HG03521 (cell line): ENCODE measurements at regions not wholly inside any gene's neighbourhood (a gene's known extent, or its start where the extent isn't known, plus 50 kb on each side); places are given as distances from the start of the nearest gene placed in this dataset.

ENCODE experiments used
- ATAC-seq: cut with Tn5 transposase; IDR thresholded peaks from one replicate; pipeline ENCODE4 v1.9.1; 2021; ENCODE audit warnings: mild to moderate bottlenecking, moderate library complexity; ENCODE audit not compliant: unreplicated experiment

- peak; percentile 82 for ATAC-seq
These were observed 688.6 kb upstream of the ADGRL4 start for GRCh38 chr1:79695138-79695537.

GRCh38 chr1:79694241-79694640 lies 687.7 kb upstream of the ADGRL4 start:
- no peak for ATAC-seq

DNA sequence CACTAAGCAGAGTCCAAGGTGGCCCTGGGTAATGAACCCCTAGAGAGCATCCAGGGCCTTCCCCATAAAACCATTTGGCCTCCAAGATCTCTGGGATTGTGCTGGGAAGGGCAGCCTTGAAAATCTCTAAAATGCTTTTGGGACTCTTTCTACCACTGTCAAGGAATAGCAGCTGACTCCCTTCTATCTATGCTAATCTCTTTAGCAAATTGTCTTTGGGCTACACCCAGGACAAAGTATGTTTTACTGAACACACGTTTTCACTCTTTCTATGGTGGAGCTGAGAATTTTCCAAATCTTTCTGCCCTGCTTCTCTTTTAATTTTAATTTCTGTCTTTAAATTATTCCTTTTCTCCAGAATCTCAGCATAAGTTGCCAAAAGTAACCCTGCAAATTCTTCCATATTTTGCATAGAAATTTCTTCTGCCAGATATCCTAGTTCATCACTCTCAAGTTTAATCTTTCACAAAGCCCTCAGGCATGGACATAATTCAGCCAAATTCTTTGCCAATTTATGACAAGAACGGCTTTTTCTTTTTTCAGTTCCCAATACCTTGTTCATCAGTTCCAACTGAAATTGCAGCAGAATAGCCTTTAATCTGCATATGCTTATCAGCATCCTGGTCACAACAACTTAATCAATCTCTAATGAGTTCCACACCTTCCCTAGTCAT lies 687.0 kb upstream of the ADGRL4 start:
- no peak for ATAC-seq

DNA sequence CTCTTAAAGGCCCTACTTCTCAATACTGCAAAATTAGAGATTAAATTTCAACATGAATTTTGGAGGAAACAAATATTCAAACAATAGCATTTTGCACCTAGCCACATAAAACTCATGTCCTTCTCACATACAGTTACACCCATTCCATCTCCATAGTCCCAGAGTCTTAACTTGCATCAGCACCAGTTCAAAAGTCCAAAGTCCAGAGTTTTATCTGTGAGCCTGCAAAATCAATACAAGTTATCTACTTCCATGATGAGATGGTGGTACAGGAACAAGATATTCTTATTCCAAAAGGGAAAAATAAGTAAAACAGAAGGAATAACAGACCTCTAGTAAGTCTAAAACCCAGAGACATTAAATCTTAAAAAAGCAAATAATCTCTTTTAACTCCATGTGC lies 686.0 kb upstream of the ADGRL4 start:
- no peak for ATAC-seq

- ATAC-seq, result no peak
These were observed 682.4 kb upstream of the ADGRL4 start for GRCh38 chr1:79688932-79689331.

DNA sequence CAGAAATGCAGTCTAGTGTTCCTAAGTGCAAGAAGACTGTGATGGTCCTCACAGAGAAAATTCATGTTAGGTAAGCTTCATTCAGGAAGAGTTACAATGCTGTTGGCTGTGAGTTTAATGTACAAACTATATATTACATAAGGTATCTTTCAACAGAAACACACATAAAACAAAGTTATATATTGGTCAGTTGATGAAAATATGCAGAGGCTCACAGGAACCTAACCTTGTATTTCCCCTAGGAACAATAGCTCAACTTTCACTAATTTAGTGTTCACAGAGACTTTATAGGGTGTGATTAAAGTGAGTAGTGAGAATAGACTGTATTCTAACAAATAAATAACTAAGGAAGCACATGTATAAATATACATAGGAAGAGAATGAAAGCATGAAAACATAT lies 676.9 kb upstream of the ADGRL4 start:
- no peak for ATAC-seq

DNA sequence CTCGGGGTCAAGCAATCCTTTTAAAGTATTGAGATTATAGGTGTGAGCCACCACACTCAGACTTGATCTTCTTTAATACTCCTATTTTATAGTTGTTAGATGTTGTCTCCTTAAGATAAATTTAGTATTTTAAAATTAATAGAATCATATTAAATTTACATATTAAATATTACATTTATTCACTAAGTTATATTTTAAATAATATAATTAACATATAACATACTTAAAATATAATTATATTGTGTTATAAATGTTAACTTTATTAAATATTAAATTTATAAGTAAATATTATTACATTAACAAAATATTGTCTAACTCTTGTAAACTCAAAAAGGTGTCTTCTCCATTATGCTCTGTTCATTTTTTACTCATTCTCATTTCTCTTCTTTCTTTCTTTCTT lies 675.9 kb upstream of the ADGRL4 start:
- no peak for ATAC-seq

DNA sequence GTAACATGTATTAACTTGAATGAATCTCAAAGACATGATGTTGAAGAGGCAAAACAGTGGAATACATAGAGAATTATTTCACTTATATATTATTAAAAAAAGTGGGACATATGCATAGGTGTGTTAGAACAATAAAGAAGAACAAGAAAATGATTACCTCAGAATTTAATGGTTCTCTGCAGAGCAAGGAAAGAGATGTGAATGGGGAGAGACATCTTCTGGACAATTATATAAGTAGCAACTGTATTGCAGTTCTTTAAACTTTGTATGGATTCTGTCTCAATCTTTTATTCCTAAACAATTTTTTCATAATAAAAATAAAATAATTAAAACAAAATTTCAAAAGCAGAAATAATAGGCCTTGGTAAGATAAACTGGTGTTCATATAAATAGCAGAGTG lies 674.9 kb upstream of the ADGRL4 start:
- no peak for ATAC-seq

GRCh38 chr1:79679916-79680315 lies 673.4 kb upstream of the ADGRL4 start:
- ATAC-seq, result no peak

DNA sequence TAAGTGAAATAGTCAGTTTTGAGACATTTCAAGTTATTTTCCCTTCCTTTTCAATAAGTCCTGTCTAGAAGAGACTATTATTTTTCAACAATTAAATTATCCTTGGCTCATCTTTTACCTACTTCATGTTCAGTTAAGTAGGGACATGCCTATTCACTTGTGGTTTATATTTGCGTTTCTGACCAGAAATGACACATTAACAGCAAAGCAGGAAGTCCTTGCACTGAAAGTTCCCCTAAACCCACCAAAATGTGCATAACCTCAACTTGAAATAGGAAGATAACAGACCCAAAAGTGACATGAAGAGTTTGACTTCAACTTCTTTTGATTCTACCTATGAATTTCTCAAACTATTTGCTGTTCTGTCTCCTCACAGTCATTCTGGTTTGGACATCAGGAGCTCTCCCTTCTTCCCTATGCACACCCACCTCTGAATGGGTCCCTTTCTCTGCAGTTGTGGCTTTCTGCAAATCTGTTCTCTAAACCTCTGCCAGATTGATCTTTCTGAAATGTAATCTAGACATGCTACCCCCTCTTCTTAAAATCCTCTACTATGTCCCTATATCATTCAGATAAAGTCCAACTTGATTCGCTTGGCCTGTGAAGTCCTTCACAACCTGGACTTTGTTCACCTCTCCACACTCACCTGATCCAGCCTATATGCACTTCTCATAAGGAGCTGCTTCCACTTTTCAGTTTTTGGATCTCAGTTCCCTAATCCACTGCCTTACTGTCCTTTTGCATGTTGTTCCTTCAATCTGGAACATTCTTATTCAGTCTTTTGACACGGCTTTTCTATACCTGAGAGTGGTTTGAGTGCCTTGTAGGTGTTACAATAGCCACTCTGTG lies 661.5 kb upstream of the ADGRL4 start:
- ATAC-seq, result peak; percentile 73

DNA sequence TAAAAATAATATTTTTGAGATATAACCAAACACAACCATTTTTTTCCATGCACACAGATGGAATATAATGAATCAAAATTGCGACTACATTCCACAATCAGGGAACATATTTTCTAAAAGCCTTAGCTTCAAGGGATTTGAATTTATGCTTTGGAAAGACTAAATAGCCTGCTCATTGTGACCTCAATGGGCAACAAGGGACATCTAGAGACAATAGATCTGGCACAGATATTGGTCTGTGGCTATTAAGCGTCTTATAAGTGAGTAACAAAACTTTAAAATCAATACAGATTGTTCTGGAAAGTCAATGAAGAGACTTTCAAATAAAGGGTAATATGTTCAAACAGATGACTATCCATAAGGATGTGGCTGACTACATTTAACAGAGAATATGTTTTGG lies 660.6 kb upstream of the ADGRL4 start:
- no peak for ATAC-seq

- no peak for ATAC-seq
These were observed 657.4 kb upstream of the ADGRL4 start for GRCh38 chr1:79663916-79664315.

- no peak for ATAC-seq
These were observed 656.1 kb upstream of the ADGRL4 start for GRCh38 chr1:79662596-79662995.

DNA sequence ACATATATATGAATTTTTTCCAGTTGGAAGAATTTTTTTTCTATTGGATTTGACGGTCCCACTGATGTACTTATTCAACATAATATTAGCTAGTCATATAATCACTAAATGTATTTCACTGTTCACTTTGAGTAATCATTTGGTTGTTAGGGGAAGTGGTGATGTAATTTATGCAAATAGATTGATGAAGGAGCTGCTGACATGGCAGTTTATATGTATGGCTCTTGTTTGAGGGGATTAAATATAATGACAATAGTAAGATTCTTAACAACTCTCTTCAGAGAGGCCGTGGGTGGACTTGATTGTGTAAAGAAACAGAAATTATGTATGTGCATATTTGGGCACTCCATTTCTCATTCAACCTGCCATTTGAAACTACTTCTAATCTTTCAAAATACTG lies 653.6 kb upstream of the ADGRL4 start:
- ATAC-seq, result no peak

- no peak for ATAC-seq
These were observed 651.6 kb upstream of the ADGRL4 start for GRCh38 chr1:79657951-79658658.

- no peak for ATAC-seq
These were observed 649.3 kb upstream of the ADGRL4 start for GRCh38 chr1:79655876-79656275.

- ATAC-seq, result no peak
These were observed 645.9 kb upstream of the ADGRL4 start for GRCh38 chr1:79652426-79652825.

DNA sequence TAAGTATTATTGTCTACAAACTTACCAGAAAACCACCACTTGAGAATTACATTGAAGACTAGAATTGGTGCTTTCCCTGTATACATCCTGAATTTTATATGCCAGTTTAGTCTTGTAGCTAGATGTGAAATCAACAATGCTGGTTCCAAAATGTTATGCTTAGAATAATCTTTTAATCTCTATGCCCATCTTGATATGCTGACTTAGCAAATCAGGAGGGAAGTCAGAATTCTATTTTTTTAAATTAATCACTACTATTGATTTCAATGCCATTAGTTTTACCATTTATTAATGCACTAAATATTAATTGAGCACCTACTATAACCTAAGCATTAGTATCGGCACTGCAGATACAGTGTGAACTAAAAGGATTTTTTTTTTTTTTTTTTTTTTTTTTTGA lies 641.6 kb upstream of the ADGRL4 start:
- no peak for ATAC-seq

DNA sequence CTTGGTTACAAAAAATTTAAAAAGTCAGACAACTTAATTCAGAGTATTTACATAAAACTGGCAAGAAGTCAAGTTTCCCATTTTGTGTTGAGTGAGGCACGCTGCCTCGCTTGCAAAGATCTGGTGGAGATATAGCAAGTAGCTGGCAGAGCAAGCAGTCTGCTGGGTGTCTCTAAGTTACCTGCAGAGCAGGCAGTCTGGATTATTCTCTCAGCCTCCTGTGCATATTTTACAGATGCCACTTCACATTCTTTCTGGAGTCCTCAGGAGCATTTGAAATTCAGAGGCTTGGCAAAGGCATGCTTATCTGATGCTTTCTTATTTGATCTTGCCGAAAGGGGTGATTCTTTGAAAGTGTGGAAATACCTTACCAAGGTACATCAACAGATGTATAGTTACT lies 640.4 kb upstream of the ADGRL4 start:
- ATAC-seq, result no peak

- ATAC-seq, result no peak
These were observed 631.9 kb upstream of the ADGRL4 start for GRCh38 chr1:79638382-79638781.

DNA sequence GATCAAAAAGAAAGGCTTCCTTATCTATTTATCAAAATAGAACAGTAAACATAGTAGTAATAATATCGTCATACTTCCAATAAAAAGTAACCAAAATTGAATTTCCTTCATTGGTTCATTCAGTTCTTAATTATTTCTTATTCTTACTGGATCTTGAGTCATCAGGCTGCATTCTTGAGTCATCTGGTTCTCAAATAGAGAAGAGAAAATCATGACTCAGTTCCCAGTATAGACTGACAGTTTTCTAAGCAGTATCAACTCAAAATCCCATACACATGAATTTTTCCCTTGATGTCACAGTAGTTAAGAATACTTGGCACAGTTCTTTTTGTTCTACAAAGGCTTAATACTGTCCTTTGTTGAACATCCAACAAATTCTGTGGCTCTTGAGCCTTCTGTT lies 626.9 kb upstream of the ADGRL4 start:
- no peak for ATAC-seq

GRCh38 chr1:79629414-79629813 lies 622.9 kb upstream of the ADGRL4 start:
- ATAC-seq, result no peak
